Smooth muscle cell (in vitro differentiated cells): ENCODE measurements at regions not wholly inside any gene's neighbourhood (a gene's known extent, or its start where the extent isn't known, plus 50 kb on each side); places are given as distances from the start of the nearest gene placed in this dataset.
"Not testable (repeated sequence)": the region's sequence is repeated elsewhere in the genome, so short reads cannot be mapped to it uniquely, and the experiment has no call there.

ENCODE experiments used
- DNase-seq: peaks from one replicate; lab custom pipeline; 2025; ENCODE audit not compliant: unreplicated experiment; lab: John Stamatoyannopoulos, UW
- H2AFZ ChIP-seq: fragments of 200-600 bp; sonication (generic); 2 replicates; pipeline ENCODE4 v1.6.0; 2016; ENCODE audit warnings: antibody characterized with exemption, low read depth, mild to moderate bottlenecking
- H3F3A ChIP-seq: fragments of 200-600 bp; sonication (generic); 2 replicates; pipeline ENCODE4 v1.6.0; 2017; ENCODE audit warnings: antibody characterized with exemption, low read depth
- H3K27ac ChIP-seq: fragments of 200-600 bp; sonication (generic); 2 replicates; pipeline ENCODE4 v1.5.1; 2016; ENCODE audit warnings: low read depth, mild to moderate bottlenecking
- H3K27me3 ChIP-seq: fragments of 200-600 bp; sonication (generic); 2 replicates; pipeline ENCODE4 v1.6.1; 2016; ENCODE audit warnings: low read depth, mild to moderate bottlenecking
- H3K36me3 ChIP-seq: fragments of 200-600 bp; sonication (generic); 2 replicates; pipeline ENCODE4 v1.5.1; 2016; ENCODE audit warnings: low read depth
- H3K4me1 ChIP-seq: fragments of 200-600 bp; sonication (generic); 2 replicates; pipeline ENCODE4 v1.5.1; 2016; ENCODE audit warnings: low read depth
- H3K4me2 ChIP-seq: fragments of 200-600 bp; sonication (generic); 2 replicates; pipeline ENCODE4 v1.6.0; 2016; ENCODE audit warnings: mild to moderate bottlenecking
- H3K4me3 ChIP-seq: fragments of 200-600 bp; sonication (generic); 2 replicates; pipeline ENCODE4 v1.5.1; 2016; ENCODE audit warnings: mild to moderate bottlenecking
- H3K79me2 ChIP-seq: fragments of 200-600 bp; sonication (generic); 2 replicates; pipeline ENCODE4 v1.6.0; 2016; ENCODE audit warnings: low read depth, mild to moderate bottlenecking
- H3K9ac ChIP-seq: fragments of 200-600 bp; sonication (generic); 2 replicates; pipeline ENCODE4 v1.6.0; 2016; ENCODE audit warnings: low read depth
- H3K9me3 ChIP-seq: fragments of 200-600 bp; sonication (generic); replicated peaks from 2 replicates; pipeline ENCODE4 v1.5.1; 2016; ENCODE audit warnings: low read depth
- H4K20me1 ChIP-seq: fragments of 200-600 bp; sonication (generic); 2 replicates; pipeline ENCODE4 v1.6.0; 2016; ENCODE audit warnings: low read depth
- WGBS: methylation state at CpG from one replicate; pipeline ENCODE4 v1.1.7; 2016; ENCODE audit warnings: low lambda C conversion rate; 5-methylcytosine and 5-hydroxymethylcytosine counted together
- TF ChIP-seq, protein P1 (sequence below): fragments of 200-600 bp; sonication (generic); IDR thresholded peaks from 2 replicates; pipeline ENCODE4 v1.5.1; 2017; ENCODE audit warnings: borderline replicate concordance, mild to moderate bottlenecking, antibody characterized with exemption; ENCODE audit not compliant: insufficient read depth, poor library complexity, severe bottlenecking

DNA sequence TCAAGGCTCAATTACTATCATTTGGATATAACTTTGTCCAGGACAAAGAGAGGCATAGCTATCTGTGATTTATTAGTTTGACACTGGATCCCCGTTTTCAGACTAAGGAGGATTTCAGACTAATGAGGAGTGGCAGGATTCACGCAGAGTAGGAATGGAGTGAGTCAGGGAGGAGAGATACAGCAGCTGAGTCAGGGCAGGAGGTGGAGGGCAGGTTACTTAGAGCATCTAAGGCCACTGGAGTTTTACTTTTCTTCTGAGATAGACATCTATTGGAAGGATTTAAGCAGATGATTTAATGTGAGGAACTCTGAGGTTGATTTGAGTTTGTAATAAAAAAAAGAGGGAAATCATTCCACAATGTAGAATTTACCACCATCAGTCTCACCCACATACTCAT, 110.6 kb downstream of the RPIA start:
- not testable (repeated sequence) for H3K36me3 ChIP-seq, H3K27ac ChIP-seq, H4K20me1 ChIP-seq, H3K4me1 ChIP-seq, H3K27me3 ChIP-seq, H3K9me3 ChIP-seq, H3K4me2 ChIP-seq, H3F3A ChIP-seq, H2AFZ ChIP-seq, H3K9ac ChIP-seq, H3K79me2 ChIP-seq, H3K4me3 ChIP-seq, DNase-seq
- 34% methylated on average over 2 of the region's 2 CpGs for WGBS

DNA sequence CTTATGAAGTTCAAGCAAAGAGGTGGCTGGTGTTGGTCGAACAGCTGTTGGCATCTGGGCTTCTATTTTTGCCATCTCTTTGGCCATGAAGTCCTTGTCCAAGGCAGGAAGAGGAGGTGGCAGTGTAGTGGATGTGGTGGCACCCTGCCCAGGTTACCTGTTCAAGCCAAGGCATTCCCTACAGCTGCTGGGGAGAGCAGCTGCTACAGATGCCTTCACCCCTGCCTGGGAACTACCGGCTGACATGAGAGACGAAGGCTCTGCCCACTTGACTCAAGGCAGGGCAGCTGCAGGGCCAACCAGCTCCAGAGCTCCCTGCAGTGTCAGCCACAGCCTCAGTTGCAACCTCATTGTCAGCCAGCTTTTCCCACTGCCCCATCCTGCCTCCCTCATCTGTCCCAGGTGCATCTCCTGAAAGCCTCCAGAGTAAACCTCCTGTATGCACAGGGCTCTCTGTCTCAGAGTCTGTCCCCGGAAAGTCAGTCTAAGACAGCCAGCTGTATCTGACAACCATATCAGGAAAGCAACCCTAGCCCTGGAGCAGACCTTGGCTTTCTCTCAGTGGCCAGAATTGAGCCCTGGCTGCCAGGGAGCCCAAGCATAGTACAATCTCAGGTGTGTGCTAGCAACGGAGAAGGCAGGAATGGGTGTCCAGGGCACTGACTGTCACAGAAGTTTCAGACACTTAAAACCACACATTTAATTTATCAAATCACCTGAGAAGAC, 115.9 kb downstream of the RPIA start:
- WGBS, result 70% methylated on average over 5 of the region's 5 CpGs
- Histone ChIP-seq H2AFZ (no peak overlapping the region), H3F3A (no peaks in the 10 kb centered on the region), H3K79me2 (no peaks in the 10 kb centered on the region), H3K4me2 (no peak overlapping the region), H3K4me1 (no peaks in the 10 kb centered on the region), H3K9ac (no peak overlapping the region), H3K27ac (no peak overlapping the region), H4K20me1 (no peaks in the 10 kb centered on the region), H3K27me3 (no peaks in the 10 kb centered on the region), H3K9me3 (peaks cover 6% of the 10 kb centered on the region), H3K4me3 (no peak overlapping the region), H3K36me3 (no peaks in the 10 kb centered on the region)
- TF ChIP-seq, protein P1, sequence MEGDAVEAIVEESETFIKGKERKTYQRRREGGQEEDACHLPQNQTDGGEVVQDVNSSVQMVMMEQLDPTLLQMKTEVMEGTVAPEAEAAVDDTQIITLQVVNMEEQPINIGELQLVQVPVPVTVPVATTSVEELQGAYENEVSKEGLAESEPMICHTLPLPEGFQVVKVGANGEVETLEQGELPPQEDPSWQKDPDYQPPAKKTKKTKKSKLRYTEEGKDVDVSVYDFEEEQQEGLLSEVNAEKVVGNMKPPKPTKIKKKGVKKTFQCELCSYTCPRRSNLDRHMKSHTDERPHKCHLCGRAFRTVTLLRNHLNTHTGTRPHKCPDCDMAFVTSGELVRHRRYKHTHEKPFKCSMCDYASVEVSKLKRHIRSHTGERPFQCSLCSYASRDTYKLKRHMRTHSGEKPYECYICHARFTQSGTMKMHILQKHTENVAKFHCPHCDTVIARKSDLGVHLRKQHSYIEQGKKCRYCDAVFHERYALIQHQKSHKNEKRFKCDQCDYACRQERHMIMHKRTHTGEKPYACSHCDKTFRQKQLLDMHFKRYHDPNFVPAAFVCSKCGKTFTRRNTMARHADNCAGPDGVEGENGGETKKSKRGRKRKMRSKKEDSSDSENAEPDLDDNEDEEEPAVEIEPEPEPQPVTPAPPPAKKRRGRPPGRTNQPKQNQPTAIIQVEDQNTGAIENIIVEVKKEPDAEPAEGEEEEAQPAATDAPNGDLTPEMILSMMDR, result no peak
- no peak for DNase-seq

DNA sequence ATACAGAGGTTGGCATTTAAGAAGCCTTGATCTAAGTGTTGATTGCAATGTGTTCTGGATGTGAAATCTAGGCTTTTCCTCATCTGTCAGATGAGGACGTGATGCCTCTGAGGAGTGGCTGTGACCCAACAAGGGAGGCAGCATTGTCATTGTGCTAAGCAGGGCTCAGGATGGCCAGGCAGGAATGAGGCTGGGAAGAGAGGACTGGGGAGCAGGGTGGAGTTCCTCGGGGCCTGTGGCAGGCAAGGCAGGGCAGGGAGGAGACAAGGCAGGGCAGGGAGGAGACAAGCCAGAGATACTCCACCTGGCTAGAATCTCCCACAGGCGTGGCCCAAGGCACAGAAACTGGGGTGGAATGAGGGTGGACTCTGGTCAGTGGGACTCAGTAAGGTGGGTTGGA, 116.6 kb downstream of the RPIA start:
- Histone ChIP-seq H3K4me1 (no peaks in the 10 kb centered on the region), H3F3A (no peaks in the 10 kb centered on the region), H3K27me3 (no peaks in the 10 kb centered on the region), H4K20me1 (no peaks in the 10 kb centered on the region), H3K9me3 (peaks cover 4% of the 10 kb centered on the region), H3K9ac (no peak overlapping the region), H3K4me2 (no peak overlapping the region), H3K36me3 (no peaks in the 10 kb centered on the region), H2AFZ (no peak overlapping the region), H3K79me2 (no peaks in the 10 kb centered on the region), H3K27ac (no peak overlapping the region), H3K4me3 (no peak overlapping the region)
- DNase-seq, result no peak
- 42% methylated on average over 3 of the region's 3 CpGs for WGBS
- TF ChIP-seq, protein P1, result no peak

DNA sequence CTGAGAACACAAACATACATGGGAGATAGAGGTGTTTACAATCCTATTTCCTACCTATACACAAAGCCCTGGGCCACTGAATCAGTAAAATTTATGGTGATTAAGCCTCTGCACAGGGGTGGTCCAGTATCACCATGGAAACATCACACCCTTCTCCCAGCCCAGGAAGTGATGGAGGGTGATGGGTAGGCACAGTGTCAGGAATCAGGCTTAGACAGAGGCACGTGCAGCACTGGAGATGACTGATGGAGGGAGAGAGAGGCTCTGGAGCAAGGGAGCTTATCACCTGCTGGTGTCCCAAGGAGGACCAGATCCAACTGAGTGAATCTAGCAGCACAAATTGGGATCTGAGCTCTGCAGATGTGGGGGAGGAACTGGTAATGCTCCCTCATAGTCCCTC, 117.2 kb downstream of the RPIA start:
- Histone ChIP-seq H3K4me3 (no peak overlapping the region), H3K4me1 (no peaks in the 10 kb centered on the region), H2AFZ (no peak overlapping the region), H3K27ac (no peak overlapping the region), H3K4me2 (no peak overlapping the region), H3F3A (no peaks in the 10 kb centered on the region), H3K36me3 (no peaks in the 10 kb centered on the region), H3K9me3 (no peaks in the 10 kb centered on the region), H3K79me2 (no peaks in the 10 kb centered on the region), H4K20me1 (no peaks in the 10 kb centered on the region), H3K27me3 (no peaks in the 10 kb centered on the region), H3K9ac (no peak overlapping the region)
- 20% methylated on average over 1 of the region's 1 CpG for WGBS
- no peak for DNase-seq
- TF ChIP-seq, protein P1, result no peak
